Peyer's patch (tissue), 4 donors: ENCODE measurements at regions not wholly inside any gene's neighbourhood (a gene's known extent, or its start where the extent isn't known, plus 50 kb on each side); places are given as distances from the start of the nearest gene placed in this dataset.

ENCODE experiments used
- DNase-seq, 3 donors: peaks; one replicate each; pipeline ENCODE4 v3.0.0-alpha.2; 2017 to 2019
- H3K27ac ChIP-seq, 4 donors: fragments of 200-600 bp; sonication (generic); one replicate each; pipeline ENCODE4 v1.5.1; 2016 to 2019
- H3K27me3 ChIP-seq, 2 donors: fragments of 200-600 bp; sonication (generic); one replicate each; pipeline ENCODE4 v1.5.1; 2019
- H3K36me3 ChIP-seq, 3 donors: fragments of 200-600 bp; sonication (generic); one replicate each; pipeline ENCODE4 v1.5.1; 2016 to 2019
- H3K4me1 ChIP-seq, 4 donors: fragments of 200-600 bp; sonication (generic); one replicate each; pipeline ENCODE4 v1.5.1; 2016 to 2019
- H3K4me3 ChIP-seq, 4 donors: fragments of 200-600 bp; sonication (generic); 1 replicate in 3 of 4; 2 replicates in 1 of 4; pipeline ENCODE4 v1.5.1; 2016 to 2019; ENCODE audit warnings: mild to moderate bottlenecking in 1 of 4
- H3K9me3 ChIP-seq, 4 donors: fragments of 200-600 bp; sonication (generic); one replicate each; pipeline ENCODE4 v1.5.1; 2016 to 2019; ENCODE audit warnings: mild to moderate bottlenecking in 1 of 4
- CTCF ChIP-seq, 6 experiments: fragments of 450-650 bp in 4 of 6; fragments of 200-600 bp in 2 of 6; sonication (generic) in 1 of 6; IDR thresholded peaks; one replicate each; pipeline ENCODE4 v1.5.1; 2017 to 2019; ENCODE audit warnings: antibody characterized with exemption in 6 of 6, mild to moderate bottlenecking in 3 of 6, moderate library complexity in 1 of 6
- POLR2A ChIP-seq, 2 donors: fragments of 450-650 bp; IDR thresholded peaks; one replicate each; pipeline ENCODE4 v1.5.1; 2017; ENCODE audit warnings: antibody characterized with exemption in 2 of 2, mild to moderate bottlenecking in 2 of 2, moderate library complexity in 2 of 2

GRCh38 chr10:118845776-118846175 is 91.0 kb upstream of the CACUL1 start:
- Histone ChIP-seq H3K27me3 (no peaks in the 10 kb centered on the region), H3K4me1 (no peaks in the 10 kb centered on the region), H3K4me3 (no peak overlapping the region), H3K36me3 (no peaks in the 10 kb centered on the region), H3K27ac (no peak overlapping the region), H3K9me3 (no peaks in the 10 kb centered on the region)
- TF ChIP-seq CTCF (IDR thresholded peaks at IDR 0.05) (no peak), POLR2A (IDR thresholded peaks at IDR 0.05) (no peak)
- no peak for DNase-seq

GRCh38 chr10:118850418-118851061 is 95.8 kb upstream of the CACUL1 start:
- peak; percentile 35 to 84 (median 77) for DNase-seq
- H3K9me3 ChIP-seq: no peaks in the 10 kb centered on the region
- TF ChIP-seq POLR2A (IDR thresholded peaks at IDR 0.05) (no peak), CTCF (IDR thresholded peaks at IDR 0.05) (peak in 4 of 6 experiments; percentile 45 to 65 (median 60))
- H3K27me3 ChIP-seq: no peaks in the 10 kb centered on the region
- H3K4me1 ChIP-seq: no peaks in the 10 kb centered on the region
- no peaks in the 10 kb centered on the region for H3K36me3 ChIP-seq
- H3K27ac ChIP-seq: no peak overlapping the region
- no peak overlapping the region for H3K4me3 ChIP-seq

- no peak for DNase-seq
- Histone ChIP-seq H3K4me1 (no peaks in the 10 kb centered on the region), H3K27me3 (no peaks in the 10 kb centered on the region), H3K9me3 (no peaks in the 10 kb centered on the region), H3K36me3 (no peaks in the 10 kb centered on the region), H3K4me3 (no peak overlapping the region), H3K27ac (no peak overlapping the region)
- TF ChIP-seq POLR2A (IDR thresholded peaks at IDR 0.05): no peak
- TF ChIP-seq CTCF (IDR thresholded peaks at IDR 0.05): no peak
Observed at GRCh38 chr10:118851062-118852035, 96.6 kb upstream of the CACUL1 start.

- TF ChIP-seq POLR2A (IDR thresholded peaks at IDR 0.05) (no peak), CTCF (IDR thresholded peaks at IDR 0.05) (no peak)
- Histone ChIP-seq H3K4me1 (no peaks in the 10 kb centered on the region), H3K9me3 (no peaks in the 10 kb centered on the region), H3K27ac (no peak overlapping the region), H3K36me3 (no peaks in the 10 kb centered on the region), H3K27me3 (no peaks in the 10 kb centered on the region), H3K4me3 (no peak overlapping the region)
- no peak for DNase-seq
Observed at GRCh38 chr10:118853916-118854315, 99.1 kb upstream of the CACUL1 start.

- H3K27ac ChIP-seq: no peak overlapping the region
- no peaks in the 10 kb centered on the region for H3K4me1 ChIP-seq
- no peak overlapping the region for H3K4me3 ChIP-seq
- no peaks in the 10 kb centered on the region for H3K36me3 ChIP-seq
- H3K9me3 ChIP-seq: no peaks in the 10 kb centered on the region
- no peak for DNase-seq
- TF ChIP-seq CTCF (IDR thresholded peaks at IDR 0.05) (no peak), POLR2A (IDR thresholded peaks at IDR 0.05) (no peak)
- H3K27me3 ChIP-seq: no peaks in the 10 kb centered on the region
Observed at GRCh38 chr10:118856106-118856505, 101.3 kb upstream of the CACUL1 start.
